ENCODE measurements at regions not wholly inside any gene's neighbourhood (a gene's known extent, or its start where the extent isn't known, plus 50 kb on each side); places are given as distances from the start of the nearest gene placed in this dataset.

- Histone ChIP-seq H3K27ac (no peak overlapping the region), H3K4me3 (no peak overlapping the region), H3K9me3 (no peaks in the 10 kb centered on the region; the same call in 2 of the 3 replicates), H3K4me2 (no peak overlapping the region), H3K4me1 (no peaks in the 10 kb centered on the region)
- ChIA-PET POLR2A (no interaction called here), CTCF (interaction anchor here (1.5 kb wide), 1 partner anchor 50 kb away, joined by 3 read pairs; no protein-coding TSS in a partner anchor)
- WGBS (ENCODE audit: missing lambda C conversion rate): 20% methylated on average over 8 of the region's 8 CpGs
- ATAC-seq: no peak
- DNase-seq (ENCODE audit: low read depth in 1 of 2, low spot score in 1 of 2): no peak
- TF ChIP-seq JUN (IDR thresholded peaks at IDR 0.05) (no peak), BHLHE40 (IDR thresholded peaks at IDR 0.05; ENCODE audit: low read depth, low read length) (no peak), FOSB (CRISPR knock-in tag; IDR thresholded peaks at IDR 0.05) (no peak)
- FAIRE-seq: no peak
These were observed 63.0 kb downstream of the ZNF22 start for GRCh38 chr10:45063591-45064231.

GRCh38 chr10:45064998-45065397 is 64.3 kb downstream of the ZNF22 start:
- Histone ChIP-seq H3K4me3 (no peak overlapping the region), H3K4me1 (no peaks in the 10 kb centered on the region), H3K27ac (no peak overlapping the region), H3K4me2 (no peak overlapping the region), H3K9me3 (no peaks in the 10 kb centered on the region)
- 5% methylated on average over 3 of the region's 3 CpGs for WGBS (ENCODE audit: missing lambda C conversion rate)
- no peak for DNase-seq (ENCODE audit: low read depth in 1 of 2, low spot score in 1 of 2)
- ChIA-PET POLR2A (no interaction called here), CTCF (no interaction called here)
- ATAC-seq: 0 out of 6 replicates have a peak, but pooled peaks of 1 of the 2 experiments have one; percentile 43
- no peak for FAIRE-seq
- TF ChIP-seq ATOH8 (CRISPR knock-in tag; IDR thresholded peaks at IDR 0.05; ENCODE audit: low read depth) (no peak), BHLHE40 (IDR thresholded peaks at IDR 0.05; ENCODE audit: low read depth, low read length) (no peak), HOXB13 (CRISPR knock-in tag; IDR thresholded peaks at IDR 0.05; ENCODE audit: low read depth) (no peak), USF2 (IDR thresholded peaks at IDR 0.05) (no peak), CEBPB (IDR thresholded peaks at IDR 0.05) (no peak)

- Histone ChIP-seq H3K4me3 (no peak overlapping the region), H3K4me1 (no peaks in the 10 kb centered on the region), H3K9me3 (peaks cover 4% of the 10 kb centered on the region; the same call in 2 of the 3 replicates), H3K27ac (no peak overlapping the region), H3K4me2 (no peak overlapping the region)
- no peak; a peak in 1 of 6 replicates for ATAC-seq
- ChIA-PET CTCF (no interaction called here), POLR2A (no interaction called here)
- TF ChIP-seq RAD21 (conservative IDR thresholded peaks at IDR 0.05 in 1 of 2, IDR thresholded peaks at IDR 0.05 in 1 of 2): no peak
- no peak for TF ChIP-seq EP300 (IDR thresholded peaks at IDR 0.05)
- TF ChIP-seq HOXB13 (CRISPR knock-in tag; IDR thresholded peaks at IDR 0.05; ENCODE audit: low read depth): no peak
- no peak for TF ChIP-seq HEYL (CRISPR knock-in tag; IDR thresholded peaks at IDR 0.05)
- no peak for TF ChIP-seq ELK1 (IDR thresholded peaks at IDR 0.05; ENCODE audit: low read depth, low read length)
- no peak for TF ChIP-seq POLR2AphosphoS2 (conservative IDR thresholded peaks at IDR 0.05; ENCODE audit: low read length)
- TF ChIP-seq ZNF302 (CRISPR knock-in tag; IDR thresholded peaks at IDR 0.05): no peak
- TF ChIP-seq POLR2A (IDR thresholded peaks at IDR 0.05; ENCODE audit: low read length): no peak
- no peak for TF ChIP-seq HDAC2 (IDR thresholded peaks at IDR 0.05)
- TF ChIP-seq SREBF2 (IDR thresholded peaks at IDR 0.05): no peak
- no peak for TF ChIP-seq BHLHE40 (IDR thresholded peaks at IDR 0.05; ENCODE audit: low read depth, low read length)
- TF ChIP-seq CHD4 (IDR thresholded peaks at IDR 0.05; ENCODE audit: borderline replicate concordance): no peak
- no peak for TF ChIP-seq NPAS2 (CRISPR knock-in tag; IDR thresholded peaks at IDR 0.05; ENCODE audit: borderline replicate concordance)
- TF ChIP-seq CTCF (IDR thresholded peaks at IDR 0.05): no peak
- no peak for TF ChIP-seq MYC (IDR thresholded peaks at IDR 0.05; ENCODE audit: borderline replicate concordance, low read length)
- TF ChIP-seq HMGXB4 (CRISPR knock-in tag; IDR thresholded peaks at IDR 0.05; ENCODE audit: borderline replicate concordance): no peak
- TF ChIP-seq KDM5A (IDR thresholded peaks at IDR 0.05): no peak
- no peak for TF ChIP-seq RARB (CRISPR knock-in tag; IDR thresholded peaks at IDR 0.05)
- no peak for FAIRE-seq
- no peak for DNase-seq (ENCODE audit: low read depth in 1 of 2, low spot score in 1 of 2)
- WGBS (ENCODE audit: missing lambda C conversion rate): 27% methylated on average over 14 of the region's 14 CpGs
These were observed 70.5 kb downstream of the ZNF22 start for GRCh38 chr10:45071043-45071813.

Measured in A549 (cell line).